HTR-8/SVneo (cell line): ENCODE measurements at regions not wholly inside any gene's neighbourhood (a gene's known extent, or its start where the extent isn't known, plus 50 kb on each side); places are given as distances from the start of the nearest gene placed in this dataset.

ENCODE experiments used
- DNase-seq: peaks from one replicate; pipeline ENCODE4 v3.0.0; 2011; ENCODE audit warnings: low spot score, mixed read lengths; ENCODE audit not compliant: insufficient read length
- FAIRE-seq: peaks from 2 replicates; lab custom pipeline; 2011; peaks lifted over from hg19 to GRCh38; lab: Jason Lieb, UNC

- FAIRE-seq: no peak
- no peak for DNase-seq
These were observed 86.9 kb downstream of the FGF9 start for GRCh38 chr13:21757763-21758162.

GRCh38 chr13:21758441-21758840 is 87.6 kb downstream of the FGF9 start:
- FAIRE-seq (no peak), DNase-seq (no peak)

GRCh38 chr13:21759463-21759862 is 88.6 kb downstream of the FGF9 start:
- no peak for DNase-seq
- FAIRE-seq: no peak

DNA sequence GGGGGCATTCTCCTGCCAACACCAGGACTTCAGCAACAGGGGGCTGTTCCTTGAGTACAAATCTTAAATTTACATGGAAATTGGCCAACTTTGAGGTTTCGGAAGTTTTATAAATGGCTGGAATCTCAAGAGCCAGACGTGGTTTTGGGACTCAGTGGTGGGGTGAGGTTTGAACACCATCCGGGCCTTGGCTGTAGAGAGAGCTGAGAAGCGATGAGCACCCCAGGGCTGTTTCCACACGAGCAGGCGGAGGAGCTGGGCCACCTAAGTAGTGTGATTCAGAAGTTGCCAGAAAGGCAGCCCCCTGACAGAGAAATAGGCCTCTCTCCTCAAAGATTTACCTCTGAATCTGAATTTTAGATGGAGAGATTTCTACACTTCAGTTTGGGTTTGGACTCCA is 89.0 kb downstream of the FGF9 start:
- no peak for FAIRE-seq
- DNase-seq: no peak

DNA sequence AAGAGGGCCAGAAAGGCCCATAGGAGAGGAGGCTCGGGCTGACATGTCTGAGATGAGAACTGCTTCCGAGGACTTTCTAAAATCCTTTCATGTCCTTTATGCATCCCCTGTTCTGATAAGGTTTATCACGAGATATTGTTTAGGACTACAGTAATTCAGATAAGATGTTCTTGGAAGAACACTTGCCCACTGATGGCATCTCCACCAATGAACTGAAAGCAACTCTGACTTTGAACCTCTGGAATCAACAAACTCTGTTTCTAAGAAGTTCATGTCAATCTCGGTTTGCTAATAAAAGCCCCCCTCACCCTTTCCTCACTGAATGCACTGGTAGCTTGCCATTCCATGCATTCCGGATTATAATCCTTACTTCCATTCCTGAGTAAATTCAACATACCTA is 90.9 kb downstream of the FGF9 start:
- DNase-seq (no peak), FAIRE-seq (no peak)

DNA sequence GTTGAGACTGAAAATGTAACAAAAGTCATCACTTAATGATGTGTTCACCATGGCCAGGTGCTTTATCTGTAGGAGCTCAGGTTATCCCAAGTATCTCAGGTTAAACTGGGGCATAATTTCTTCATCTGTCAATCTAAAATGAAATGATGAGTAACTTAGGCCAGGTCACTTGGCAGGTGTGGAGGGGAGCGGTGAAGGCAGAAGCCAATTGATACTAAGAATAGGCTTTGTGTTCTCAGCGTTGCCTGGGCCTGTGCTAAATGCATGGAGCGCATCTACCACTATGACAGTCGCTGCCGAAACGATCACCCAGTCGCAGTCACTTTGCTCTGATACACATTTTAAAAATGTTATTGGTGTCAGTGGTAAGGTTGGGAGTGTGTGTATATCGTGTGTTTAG is 91.6 kb downstream of the FGF9 start:
- no peak for FAIRE-seq
- DNase-seq: no peak

GRCh38 chr13:21767032-21767431 is 96.2 kb downstream of the FGF9 start:
- DNase-seq (no peak), FAIRE-seq (no peak)

GRCh38 chr13:21771075-21771474 is 100.2 kb downstream of the FGF9 start:
- no peak for DNase-seq
- FAIRE-seq: no peak

DNA sequence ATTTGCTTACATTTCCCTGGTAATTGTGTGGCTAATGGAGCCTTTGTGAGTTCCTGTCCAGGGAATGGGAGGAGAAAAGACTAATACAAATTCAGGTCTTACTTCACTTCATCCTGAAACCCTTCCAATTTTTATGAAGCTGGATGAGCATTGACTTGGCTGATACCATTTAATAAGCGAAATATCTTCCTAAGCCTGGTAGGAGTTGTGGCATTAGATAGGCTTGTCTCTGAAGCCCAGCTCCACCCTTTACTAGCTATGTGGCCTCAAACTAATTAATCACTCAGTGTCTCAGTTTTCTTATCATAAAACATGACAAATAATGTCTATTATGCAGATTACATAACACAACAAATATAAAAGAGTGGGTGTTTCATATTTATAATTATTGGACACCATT is 106.3 kb downstream of the FGF9 start:
- no peak for DNase-seq
- no peak for FAIRE-seq

DNA sequence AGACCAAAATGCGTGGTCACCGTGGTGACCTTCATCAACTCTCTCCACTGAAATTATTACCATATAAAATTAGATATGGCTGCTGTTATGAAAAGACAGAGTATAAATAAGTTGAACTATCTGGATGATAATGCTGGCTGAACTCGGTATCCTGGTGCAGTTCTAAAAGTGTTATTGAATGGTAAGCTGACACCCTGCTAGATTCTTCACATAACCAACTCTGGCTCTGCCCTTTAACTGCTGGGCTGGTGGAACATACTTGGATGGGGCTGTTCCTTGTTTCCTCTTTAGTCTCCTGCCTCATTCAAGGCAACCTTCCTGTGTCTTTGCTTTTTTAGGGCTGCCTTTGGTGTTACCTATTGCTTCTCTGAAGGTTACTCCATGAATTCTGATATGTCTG is 106.9 kb downstream of the FGF9 start:
- DNase-seq: no peak
- no peak for FAIRE-seq

DNA sequence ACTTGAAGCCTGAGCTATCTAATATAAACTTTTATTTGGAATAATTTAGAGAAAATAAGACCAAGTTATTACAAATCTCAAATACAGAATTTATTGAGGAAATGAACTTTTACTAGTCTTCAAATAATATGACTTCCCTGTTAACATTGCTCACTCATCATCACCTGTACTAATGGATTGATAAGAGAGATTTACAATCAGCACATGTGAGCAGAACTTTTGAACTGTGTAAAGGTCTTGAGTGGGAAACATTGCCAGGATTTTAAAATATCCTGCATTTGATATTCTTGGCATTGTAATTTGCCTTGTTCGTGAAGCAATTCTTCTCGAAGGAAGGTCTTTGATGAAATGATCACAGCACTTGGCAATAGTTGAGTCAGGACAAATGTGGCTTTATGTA is 111.9 kb downstream of the FGF9 start:
- FAIRE-seq (no peak), DNase-seq (no peak)

DNA sequence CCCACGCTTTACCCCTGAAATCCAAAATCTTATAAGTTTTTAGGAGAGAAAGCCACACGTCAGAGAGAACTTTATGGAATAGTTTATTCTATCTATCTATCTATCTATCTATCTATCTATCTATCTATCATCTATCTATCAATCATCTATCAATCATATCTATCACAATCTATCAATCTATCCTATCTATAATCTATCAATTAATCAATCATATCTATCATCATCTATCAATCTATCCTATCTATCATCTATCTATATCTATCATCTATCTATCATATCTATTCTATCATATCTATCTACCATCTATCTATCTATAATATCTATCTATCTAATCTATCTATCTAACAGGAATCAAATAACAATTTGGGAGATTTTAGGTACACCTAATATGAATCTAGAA is 115.1 kb downstream of the FGF9 start:
- FAIRE-seq (no peak), DNase-seq (no peak)

DNA sequence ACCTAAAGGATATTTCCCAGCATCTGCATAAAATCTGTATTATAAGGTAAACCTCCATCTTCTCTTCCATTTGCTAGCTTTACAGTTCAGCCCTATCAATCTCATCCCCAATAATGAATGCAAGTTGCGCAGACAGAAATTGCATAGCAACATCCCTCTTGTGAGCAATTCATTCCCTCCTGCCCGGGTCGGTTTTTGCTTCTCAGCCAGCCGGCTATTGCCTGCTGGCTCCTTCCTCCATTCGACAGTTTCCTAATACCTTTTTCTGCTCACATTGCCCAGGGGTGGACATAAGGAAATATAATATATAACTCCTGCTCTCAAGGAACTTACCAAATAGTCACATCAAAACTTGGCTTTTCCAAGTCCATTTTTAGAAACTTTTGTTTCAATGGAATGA is 125.2 kb downstream of the FGF9 start:
- DNase-seq: no peak
- FAIRE-seq: no peak

DNA sequence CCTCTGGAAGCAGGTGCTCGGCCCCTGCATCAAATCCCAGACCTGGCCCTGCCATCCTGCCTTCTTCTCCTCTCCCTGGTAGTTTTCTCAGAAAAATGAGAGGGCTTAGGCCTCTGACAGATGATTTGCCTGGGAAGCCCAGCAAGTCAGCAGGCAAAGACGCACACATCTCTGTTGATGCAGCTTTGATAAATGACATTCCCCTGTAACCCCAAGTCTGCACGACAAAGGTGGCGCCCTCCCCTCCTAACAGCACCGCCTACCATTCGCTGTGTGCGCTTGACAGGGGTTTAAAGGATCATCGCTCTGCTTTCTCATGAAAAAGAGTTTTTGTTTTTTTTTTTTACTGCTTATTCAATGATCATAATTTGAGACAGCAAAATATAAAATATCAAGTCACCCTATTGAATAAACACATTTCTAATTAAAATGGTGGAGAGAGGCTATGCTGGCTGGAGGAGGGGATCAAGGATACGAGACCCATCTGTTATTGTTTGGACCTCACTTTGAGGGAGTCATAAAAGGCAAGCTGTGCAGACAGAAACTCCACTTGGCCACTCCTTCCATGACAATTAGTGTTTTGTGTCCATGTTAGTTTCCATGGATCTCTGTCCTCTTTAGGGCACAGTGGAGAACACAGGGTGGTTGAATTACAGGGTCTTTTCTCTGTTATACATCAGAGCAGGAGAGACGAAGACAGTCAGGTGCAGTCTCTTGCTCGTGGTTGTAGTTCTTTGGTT is 126.1 kb downstream of the FGF9 start:
- DNase-seq (no peak), FAIRE-seq (no peak)

GRCh38 chr13:21797736-21798135 is 126.9 kb downstream of the FGF9 start:
- FAIRE-seq: no peak
- no peak for DNase-seq

- DNase-seq (no peak), FAIRE-seq (no peak)
These were observed 127.3 kb downstream of the FGF9 start for GRCh38 chr13:21798181-21798580.

GRCh38 chr13:21799671-21800070 is 128.8 kb downstream of the FGF9 start:
- FAIRE-seq: no peak

DNA sequence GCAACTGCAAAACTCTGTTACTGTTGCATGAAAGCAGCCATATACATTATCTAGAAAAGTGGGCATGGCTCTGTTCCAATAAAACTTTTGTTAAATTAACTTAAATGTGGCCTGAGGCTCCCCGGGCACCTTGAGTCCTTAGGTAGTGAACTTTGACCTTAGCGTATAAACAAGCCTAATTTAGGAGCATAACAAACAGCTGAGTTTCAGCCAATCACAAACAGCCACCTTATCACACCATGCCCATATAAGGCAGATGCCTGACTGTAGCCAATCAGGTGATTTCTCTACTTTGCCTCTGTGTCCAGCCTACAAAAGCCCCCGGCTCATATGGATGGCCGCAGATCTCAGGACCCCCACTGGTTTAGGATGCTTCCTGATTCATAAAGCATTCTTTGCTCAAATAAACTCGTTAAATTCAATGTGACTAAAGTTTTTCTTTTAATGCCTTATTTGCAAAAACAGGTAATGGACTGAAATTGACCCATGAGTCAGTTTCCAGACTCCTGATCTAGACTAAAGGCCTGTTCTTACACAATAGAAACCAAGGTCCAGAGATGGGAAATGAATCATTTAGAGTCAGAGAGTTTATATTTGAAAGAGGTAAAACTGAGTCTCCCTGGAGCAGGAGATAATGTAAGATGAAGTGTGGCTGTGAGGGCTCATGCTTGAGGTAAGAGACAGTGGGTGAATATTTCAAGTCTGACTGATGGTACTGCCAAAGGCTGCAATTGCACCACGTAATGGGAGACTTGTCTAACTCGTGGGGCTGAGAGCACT is 130.2 kb downstream of the FGF9 start:
- DNase-seq: no peak
- FAIRE-seq: no peak

More at GRCh38 chr13:21799671-21800070, 128.8 kb downstream of the FGF9 start:
- no peak for DNase-seq

- no peak for DNase-seq
- no peak for FAIRE-seq
These were observed 134.9 kb downstream of the FGF9 start for GRCh38 chr13:21805733-21806132.

DNA sequence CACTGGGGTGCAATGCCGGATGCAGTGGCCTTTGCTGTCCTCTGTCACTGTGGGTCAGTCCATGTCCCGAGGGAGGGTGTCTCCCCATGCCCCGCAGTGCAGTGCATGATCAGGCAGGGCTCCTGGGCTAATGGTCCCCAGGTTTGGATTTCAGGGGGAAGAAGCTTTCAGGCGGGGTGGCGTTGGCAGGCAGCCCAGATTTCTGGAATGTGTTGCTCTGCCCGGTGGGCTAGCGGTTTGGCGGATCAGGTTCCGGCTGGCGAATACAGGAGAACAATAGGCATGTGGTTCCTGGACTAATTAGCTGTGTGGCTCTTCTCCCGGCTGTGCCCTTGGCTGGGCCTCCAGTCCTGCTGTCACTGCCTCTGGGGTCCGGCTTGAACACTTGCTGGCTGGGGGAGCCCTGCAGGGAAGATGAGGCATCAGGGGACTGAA is 141.3 kb downstream of the FGF9 start:
- DNase-seq (peak; percentile 8), FAIRE-seq (no peak)

GRCh38 chr13:21813110-21813509 is 142.2 kb downstream of the FGF9 start:
- DNase-seq (no peak), FAIRE-seq (no peak)

DNA sequence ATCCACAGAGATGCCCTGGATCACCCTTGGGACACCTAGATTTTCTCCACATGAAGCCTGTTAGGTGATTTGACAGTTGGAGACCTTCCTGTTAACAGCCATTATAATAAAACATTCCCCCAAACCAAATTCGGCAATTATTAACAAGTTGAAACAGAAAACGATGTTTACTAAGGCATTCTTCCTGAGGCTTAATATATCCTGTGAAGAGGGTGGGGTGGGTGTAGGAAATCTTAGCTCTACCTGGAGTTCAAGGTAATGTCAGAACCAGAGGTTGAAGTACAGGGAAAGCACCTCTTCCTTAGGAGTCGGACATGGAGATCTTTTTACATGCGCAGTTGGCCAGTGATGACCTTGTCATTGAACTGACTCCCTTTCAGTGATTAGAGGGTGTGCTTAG is 143.0 kb downstream of the FGF9 start:
- DNase-seq (no peak), FAIRE-seq (no peak)
